ENCODE measurements at regions not wholly inside any gene's neighbourhood (a gene's known extent, or its start where the extent isn't known, plus 50 kb on each side); places are given as distances from the start of the nearest gene placed in this dataset.

DNA sequence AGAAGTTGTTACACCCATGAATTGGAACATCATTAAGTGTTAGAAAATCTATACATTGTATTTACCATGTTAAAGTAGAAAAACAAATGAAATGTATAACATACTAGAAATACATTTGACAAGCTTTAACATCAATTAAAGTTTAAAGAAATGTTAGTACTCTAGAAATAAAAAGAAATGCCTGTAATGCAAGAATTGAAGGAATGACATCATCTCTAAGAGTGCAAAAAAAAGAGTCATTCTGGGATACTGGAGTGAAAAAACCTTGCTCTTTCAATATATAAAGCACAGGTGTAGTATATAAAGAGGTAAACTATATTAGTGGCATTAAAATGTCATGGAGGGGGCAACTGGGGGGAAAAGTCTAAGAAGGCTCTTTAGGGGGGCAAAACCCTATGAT is 210.8 kb upstream of the PLD5 start:
- no peaks in the 10 kb centered on the region for H3K9me3 ChIP-seq (ENCODE audit: low read depth)
- Mint-ChIP-seq H3K27me3 (ENCODE audit: insufficient read depth, low read depth) (no peaks in the 10 kb centered on the region), H3K4me1 (no peaks in the 10 kb centered on the region), H3K9me3 (peaks cover 4% of the 10 kb centered on the region), H3K4me3 (no peak overlapping the region), H3K27ac (no peak overlapping the region), H3K36me3 (no peaks in the 10 kb centered on the region)
- H2AFZ ChIP-seq (replicated peaks), result no peak overlapping the region
- H3K79me2 ChIP-seq (ENCODE audit: low read depth), result no peaks in the 10 kb centered on the region
- no peak overlapping the region for H3K4me3 ChIP-seq
- H3F3A ChIP-seq (ENCODE audit: low read depth), result no peaks in the 10 kb centered on the region
- no peaks in the 10 kb centered on the region for H4K20me1 ChIP-seq (ENCODE audit: low read depth)
- H3K4me1 ChIP-seq, result no peaks in the 10 kb centered on the region
- no peak for TF ChIP-seq EZH2 (IDR thresholded peaks at IDR 0.05)
- no peak for TF ChIP-seq EZH2phosphoT487 (IDR thresholded peaks at IDR 0.05)
- TF ChIP-seq, protein P1, sequence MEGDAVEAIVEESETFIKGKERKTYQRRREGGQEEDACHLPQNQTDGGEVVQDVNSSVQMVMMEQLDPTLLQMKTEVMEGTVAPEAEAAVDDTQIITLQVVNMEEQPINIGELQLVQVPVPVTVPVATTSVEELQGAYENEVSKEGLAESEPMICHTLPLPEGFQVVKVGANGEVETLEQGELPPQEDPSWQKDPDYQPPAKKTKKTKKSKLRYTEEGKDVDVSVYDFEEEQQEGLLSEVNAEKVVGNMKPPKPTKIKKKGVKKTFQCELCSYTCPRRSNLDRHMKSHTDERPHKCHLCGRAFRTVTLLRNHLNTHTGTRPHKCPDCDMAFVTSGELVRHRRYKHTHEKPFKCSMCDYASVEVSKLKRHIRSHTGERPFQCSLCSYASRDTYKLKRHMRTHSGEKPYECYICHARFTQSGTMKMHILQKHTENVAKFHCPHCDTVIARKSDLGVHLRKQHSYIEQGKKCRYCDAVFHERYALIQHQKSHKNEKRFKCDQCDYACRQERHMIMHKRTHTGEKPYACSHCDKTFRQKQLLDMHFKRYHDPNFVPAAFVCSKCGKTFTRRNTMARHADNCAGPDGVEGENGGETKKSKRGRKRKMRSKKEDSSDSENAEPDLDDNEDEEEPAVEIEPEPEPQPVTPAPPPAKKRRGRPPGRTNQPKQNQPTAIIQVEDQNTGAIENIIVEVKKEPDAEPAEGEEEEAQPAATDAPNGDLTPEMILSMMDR (IDR thresholded peaks at IDR 0.05), result no peak
- H3K27me3 ChIP-seq, result no peaks in the 10 kb centered on the region
- no peak for DNase-seq (ENCODE audit: low spot score)
- H3K27ac ChIP-seq, result no peak overlapping the region
- H3K4me2 ChIP-seq, result no peak overlapping the region
- no peaks in the 10 kb centered on the region for H3K36me3 ChIP-seq
- no peak overlapping the region for H3K9ac ChIP-seq

DNA sequence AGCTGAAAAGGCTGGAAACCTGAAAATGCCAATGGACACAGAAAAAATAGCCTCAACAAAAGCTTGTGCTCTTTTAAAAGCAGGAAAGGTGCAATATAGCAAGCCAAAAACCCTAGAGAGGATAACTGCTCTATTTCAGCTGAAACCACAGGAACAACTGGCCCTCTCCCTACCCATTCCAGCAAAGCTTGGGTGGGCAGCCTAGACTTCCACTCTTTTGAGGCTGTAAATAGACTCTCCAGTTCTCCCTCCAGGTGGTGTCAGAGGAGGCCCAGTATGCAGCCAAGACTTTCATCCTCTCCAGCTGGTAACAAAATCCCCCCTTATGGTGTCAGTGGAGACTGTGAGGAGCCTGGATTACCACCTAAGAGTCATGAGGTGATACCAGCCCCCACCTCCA is 206.9 kb upstream of the PLD5 start:
- H4K20me1 ChIP-seq (ENCODE audit: low read depth), result no peaks in the 10 kb centered on the region
- no peak overlapping the region for H3K27ac ChIP-seq
- Mint-ChIP-seq H3K9me3 (peaks cover 4% of the 10 kb centered on the region), H3K4me1 (no peaks in the 10 kb centered on the region), H3K36me3 (no peaks in the 10 kb centered on the region), H3K27me3 (ENCODE audit: insufficient read depth, low read depth) (peaks cover 1% of the 10 kb centered on the region), H3K27ac (no peak overlapping the region), H3K4me3 (no peak overlapping the region)
- H3K4me2 ChIP-seq, result no peak overlapping the region
- no peaks in the 10 kb centered on the region for H3K4me1 ChIP-seq
- no peak overlapping the region for H3K4me3 ChIP-seq
- H3K27me3 ChIP-seq, result no peaks in the 10 kb centered on the region
- TF ChIP-seq, protein P1 (IDR thresholded peaks at IDR 0.05), result no peak
- TF ChIP-seq EZH2phosphoT487 (IDR thresholded peaks at IDR 0.05) (no peak), EZH2 (IDR thresholded peaks at IDR 0.05) (no peak)
- H3F3A ChIP-seq (ENCODE audit: low read depth), result no peaks in the 10 kb centered on the region
- DNase-seq (ENCODE audit: low spot score), result no peak
- no peaks in the 10 kb centered on the region for H3K36me3 ChIP-seq
- H3K9ac ChIP-seq, result no peak overlapping the region
- no peaks in the 10 kb centered on the region for H3K79me2 ChIP-seq (ENCODE audit: low read depth)
- H2AFZ ChIP-seq (replicated peaks), result no peak overlapping the region
- H3K9me3 ChIP-seq (ENCODE audit: low read depth), result no peaks in the 10 kb centered on the region

DNA sequence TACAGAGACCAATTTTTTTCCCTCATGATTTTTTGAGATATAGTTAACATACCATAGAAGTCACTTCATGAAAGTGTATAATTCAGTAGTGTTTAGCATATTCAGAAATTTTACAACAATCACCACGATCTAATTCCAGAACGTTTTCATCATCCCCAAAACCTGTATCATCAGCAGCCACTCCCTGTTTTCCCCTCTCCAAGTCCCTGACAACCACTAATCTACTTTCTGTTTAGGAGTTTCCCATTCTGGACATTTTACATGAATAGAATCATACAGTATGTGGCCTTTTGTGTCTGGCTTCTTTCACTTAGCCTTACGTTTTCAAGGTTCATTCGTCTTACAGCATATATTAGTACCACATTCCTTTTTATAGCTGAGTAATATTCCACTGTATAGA is 204.2 kb upstream of the PLD5 start:
- H3K27ac ChIP-seq, result no peak overlapping the region
- no peaks in the 10 kb centered on the region for H3K36me3 Mint-ChIP-seq
- H3K27me3 Mint-ChIP-seq (ENCODE audit: insufficient read depth, low read depth), result peaks cover 6% of the 10 kb centered on the region
- no peak overlapping the region for H3K4me3 Mint-ChIP-seq
- H3K4me1 ChIP-seq, result peaks cover under 1% of the 10 kb centered on the region
- H3K27ac Mint-ChIP-seq, result no peak overlapping the region
- no peaks in the 10 kb centered on the region for H4K20me1 ChIP-seq (ENCODE audit: low read depth)
- H3K9me3 Mint-ChIP-seq, result peaks cover 4% of the 10 kb centered on the region
- no peaks in the 10 kb centered on the region for H3F3A ChIP-seq (ENCODE audit: low read depth)
- H3K4me2 ChIP-seq, result no peak overlapping the region
- no peak overlapping the region for H3K9ac ChIP-seq
- H3K27me3 ChIP-seq, result no peaks in the 10 kb centered on the region
- H2AFZ ChIP-seq (replicated peaks), result no peak overlapping the region
- peaks cover 6% of the 10 kb centered on the region for H3K4me1 Mint-ChIP-seq
- no peaks in the 10 kb centered on the region for H3K36me3 ChIP-seq
- DNase-seq (ENCODE audit: low spot score), result no peak
- no peaks in the 10 kb centered on the region for H3K9me3 ChIP-seq (ENCODE audit: low read depth)
- no peaks in the 10 kb centered on the region for H3K79me2 ChIP-seq (ENCODE audit: low read depth)
- H3K4me3 ChIP-seq, result no peak overlapping the region
- no peak for TF ChIP-seq EZH2phosphoT487 (IDR thresholded peaks at IDR 0.05)
- no peak for TF ChIP-seq EZH2 (IDR thresholded peaks at IDR 0.05)
- TF ChIP-seq, protein P1 (IDR thresholded peaks at IDR 0.05), result no peak
